Heart left ventricle (tissue), 13 donors: ENCODE measurements at regions not wholly inside any gene's neighbourhood (a gene's known extent, or its start where the extent isn't known, plus 50 kb on each side); places are given as distances from the start of the nearest gene placed in this dataset.

ENCODE experiments used
- CTCF ChIP-seq, 12 donors: fragments of 200-600 bp; sonication (generic) in 4 of 12; IDR thresholded peaks; one replicate each; pipeline versions ENCODE4 v1.5.0 to v1.8.0; 2018 to 2022; ENCODE audit warnings: antibody characterized with exemption in 12 of 12, mild to moderate bottlenecking in 5 of 12
- POLR2A ChIP-seq, 2 donors: fragments of 450-650 bp; IDR thresholded peaks; one replicate each; pipeline ENCODE4 v1.6.1; 2017; ENCODE audit warnings: antibody characterized with exemption in 2 of 2, mild to moderate bottlenecking in 2 of 2, moderate library complexity in 2 of 2
- donor health status: ischemic (EF 13 %, LVEDD 7.1; RV severe dilation, severe dysfunction).
- donor health status: DM: no; HTN: yes; CAD: no.
- donor health status: DM: no; HTN: no; CAD: no.
- donor health status: ischemic (EF 25% LVEDD 6.9; RV normal size, moderate dysfunction).
- donor health status: ischemic (EF 25% LVEDD 5.7; RV mildly dilated, moderate dysfunction).
- donor health status: ischemic (EF 35%, LVEDD 5.7; RV mildly dilated, moderate dysfunction).
- donor health status: nonischemic (EF 11% LVEDD 7.7; RV severe dilation, severe dysfunction).
- donor health status: DM: yes; HTN: yes; CAD: no.
- donor health status: PGD.
- donor health status: ischemic (EF 29% LVEDD 5.4; RV normal size, mild dysfunction).
- donor health status: nonischemic (EF 23%, LVEDD 6.1; RV moderate dilation, normal function).

GRCh38 chr2:107036293-107036692 is 150.3 kb upstream of the ST6GAL2 start:
- TF ChIP-seq CTCF (IDR thresholded peaks at IDR 0.05), result no peak
- no peak for TF ChIP-seq POLR2A (IDR thresholded peaks at IDR 0.05)
